HCT116 (cell line): ENCODE measurements at regions not wholly inside any gene's neighbourhood (a gene's known extent, or its start where the extent isn't known, plus 50 kb on each side); places are given as distances from the start of the nearest gene placed in this dataset.

ENCODE experiments used
- ATAC-seq: fragments of 200-7000 bp; cut with Tn5 transposase; 2 replicates; pipeline ENCODE4 v1.9.1; 2020; ENCODE audit warnings: mild to moderate bottlenecking, moderate library complexity
- BruUV-seq: library from RNA; stranded (reverse); fragments of 400-500 nt; replicated peaks from 2 replicates; lab custom pipeline; 2021; lab: Mats Ljungman, UMichigan
- CTCF ChIA-PET: fragments of 300-600 bp; sonication (Branson Sonifier 250); formaldehyde crosslinking; loops from one replicate; lab custom pipeline; 2021; ENCODE audit warnings: antibody characterized with exemption; lab: Charles Lee
- POLR2A ChIA-PET: fragments of 300-600, 350-600 bp; sonication (Branson Sonifier 250); formaldehyde crosslinking; loops from one replicate; lab custom pipeline; 2021; ENCODE audit warnings: antibody characterized with exemption; lab: Charles Lee
- RAD21 ChIA-PET, 2 experiments: fragments of 300-600 bp; sonication (Branson Sonifier 250); formaldehyde crosslinking; loops; one replicate each; lab custom pipeline; 2023; ENCODE audit warnings: low total read pairs in 2 of 2; ENCODE audit not compliant: uncharacterized antibody in 2 of 2, unreplicated experiment in 2 of 2, low non-redundant PET in 1 of 2; lab: Charles Lee
- DNase-seq: peaks from one replicate; pipeline ENCODE4 v3.0.0-alpha.2; 2010; ENCODE audit warnings: low read depth, low spot score
- H2AFZ ChIP-seq: fragments of 200-600 bp; shearing (Covaris generic), sonication (generic); 2 replicates; pipeline ENCODE4 v1.6.1; 2017; ENCODE audit warnings: low read depth, mixed run types, mixed read lengths, antibody characterized with exemption, low read length; ENCODE audit not compliant: poor library complexity, severe bottlenecking
- H3K27ac ChIP-seq: 2 replicates; pipeline ENCODE4 v1.5.1; 2012; ENCODE audit warnings: low read depth, low read length
- H3K27me3 ChIP-seq: fragments of 200-600 bp; sonication (generic); 2 replicates; pipeline ENCODE4 v1.6.1; 2016; ENCODE audit warnings: mixed run types, low read length, mixed read lengths; ENCODE audit not compliant: insufficient read depth
- H3K36me3 ChIP-seq, 2 experiments: fragments of 200-500 bp in 1 of 2; fragments of 200-600 bp in 1 of 2; sonication (Bioruptor generic) in 1 of 2; sonication (generic) in 1 of 2; 2 replicates each; pipeline versions ENCODE4 v1.5.1 to v1.6.1; 2014 to 2016; ENCODE audit warnings: low read length in 2 of 2, inconsistent platforms in 1 of 2, mixed read lengths in 1 of 2, mixed run types in 1 of 2; ENCODE audit not compliant: insufficient read depth in 2 of 2, control insufficient read depth in 1 of 2
- H3K4me1 ChIP-seq, 2 experiments: fragments of 200-600 bp in 1 of 2; sonication (generic) in 1 of 2; 2 replicates each; pipeline versions ENCODE4 v1.5.1 to v1.6.1; 2012 to 2017; ENCODE audit warnings: low read length in 2 of 2, inconsistent platforms in 1 of 2, mild to moderate bottlenecking in 1 of 2, mixed read lengths in 1 of 2, mixed run types in 1 of 2, moderate library complexity in 1 of 2; ENCODE audit not compliant: insufficient read depth in 2 of 2, control insufficient read depth in 1 of 2
- H3K4me2 ChIP-seq: fragments of 200-600 bp; sonication (generic); 2 replicates; pipeline ENCODE4 v1.6.1; 2017; ENCODE audit warnings: mixed run types, low read length, mixed read lengths
- H3K4me3 ChIP-seq, 2 experiments: fragments of 200-600 bp in 1 of 2; sonication (generic) in 1 of 2; replicated peaks in 1 of 2; 2 replicates each; pipeline ENCODE4 v1.5.1; 2011 to 2016; ENCODE audit warnings: low read length in 2 of 2, control low read depth in 1 of 2, low read depth in 1 of 2, mild to moderate bottlenecking in 1 of 2, mixed read lengths in 1 of 2, mixed run types in 1 of 2
- H3K79me2 ChIP-seq: fragments of 200-600 bp; sonication (generic); 2 replicates; pipeline ENCODE4 v1.6.1; 2017; ENCODE audit warnings: mild to moderate bottlenecking, mixed run types, low read length, moderate library complexity, mixed read lengths; ENCODE audit not compliant: insufficient read depth
- H3K9ac ChIP-seq: fragments of 200-600 bp; sonication (generic); 2 replicates; pipeline ENCODE4 v1.6.1; 2016; ENCODE audit warnings: low read length, mixed read lengths
- H3K9me2 ChIP-seq: fragments of 200-600 bp; sonication (generic), shearing (Covaris generic); 2 replicates; pipeline ENCODE4 v1.6.1; 2017; ENCODE audit warnings: mixed run types, mild to moderate bottlenecking, moderate library complexity; ENCODE audit not compliant: insufficient read depth
- H3K9me3 ChIP-seq, 2 experiments: fragments of 200-500 bp in 1 of 2; fragments of 200-600 bp in 1 of 2; sonication (Bioruptor generic) in 1 of 2; sonication (generic) in 1 of 2; 2 replicates each; pipeline ENCODE4 v1.6.1; 2014 to 2017; ENCODE audit warnings: low read length in 2 of 2, mixed read lengths in 2 of 2, inconsistent platforms in 1 of 2, low read depth in 1 of 2, mild to moderate bottlenecking in 1 of 2, mixed run types in 1 of 2, moderate library complexity in 1 of 2; ENCODE audit not compliant: control insufficient read depth in 1 of 2, insufficient read depth in 1 of 2
- H4K20me1 ChIP-seq: fragments of 200-600 bp; sonication (generic), shearing (Covaris generic); 2 replicates; pipeline ENCODE4 v1.6.1; 2017; ENCODE audit warnings: mixed run types, mild to moderate bottlenecking, moderate library complexity; ENCODE audit not compliant: insufficient read depth
- ATF3 ChIP-seq: IDR thresholded peaks from 2 replicates; pipeline ENCODE4 v1.6.1; 2012
- CBX3 ChIP-seq: IDR thresholded peaks from 2 replicates; pipeline ENCODE4 v1.6.1; 2012; ENCODE audit warnings: low read depth
- CEBPB ChIP-seq: IDR thresholded peaks from 2 replicates; pipeline ENCODE4 v1.6.1; 2012; ENCODE audit warnings: low read depth
- CTCF ChIP-seq, 3 experiments: fragments of 200-600 bp in 1 of 3; sonication (generic) in 1 of 3; IDR thresholded peaks in 2 of 3; conservative IDR thresholded peaks in 1 of 3; 2 replicates each; pipeline ENCODE4 v1.5.1; 2012 to 2017; ENCODE audit warnings: low read depth in 2 of 3, low read length in 2 of 3, antibody characterized with exemption in 1 of 3, borderline replicate concordance in 1 of 3, control low read depth in 1 of 3, mild to moderate bottlenecking in 1 of 3, mixed read lengths in 1 of 3, mixed run types in 1 of 3, moderate library complexity in 1 of 3; ENCODE audit not compliant: insufficient read depth in 1 of 3
- EGR1 ChIP-seq: IDR thresholded peaks from 2 replicates; pipeline ENCODE4 v1.6.1; 2012; ENCODE audit warnings: low read depth
- EZH2phosphoT487 ChIP-seq: fragments of 200-600 bp; IDR thresholded peaks from 2 replicates; pipeline ENCODE4 v1.6.1; 2018; ENCODE audit warnings: antibody characterized with exemption, borderline replicate concordance
- FOSL1 ChIP-seq: IDR thresholded peaks from 2 replicates; pipeline ENCODE4 v1.6.1; 2012; ENCODE audit warnings: low read depth
- JUND ChIP-seq: IDR thresholded peaks from 2 replicates; pipeline ENCODE4 v1.6.1; 2012
- POLR2A ChIP-seq: IDR thresholded peaks from 2 replicates; pipeline ENCODE4 v1.7.0; 2011; ENCODE audit warnings: borderline replicate concordance; ENCODE audit not compliant: insufficient read depth, insufficient read length; ENCODE audit errors: extremely low read depth
- POLR2AphosphoS5 ChIP-seq: IDR thresholded peaks from 2 replicates; pipeline ENCODE4 v1.6.1; 2011; ENCODE audit warnings: mild to moderate bottlenecking, low read depth, low read length, moderate library complexity
- REST ChIP-seq: IDR thresholded peaks from 2 replicates; pipeline ENCODE4 v1.6.1; 2012; ENCODE audit warnings: low read depth
- SIN3A ChIP-seq: IDR thresholded peaks from 2 replicates; pipeline ENCODE4 v1.6.1; 2012; ENCODE audit warnings: low read depth
- SP1 ChIP-seq: IDR thresholded peaks from 2 replicates; pipeline ENCODE4 v1.6.1; 2012; ENCODE audit warnings: low read depth
- SRF ChIP-seq: IDR thresholded peaks from 2 replicates; pipeline ENCODE4 v1.6.1; 2012; ENCODE audit warnings: low read depth
- ZFX ChIP-seq: fragments of 450-650 bp; IDR thresholded peaks from 2 replicates; pipeline ENCODE4 v1.6.1; 2017
- ZNF274 ChIP-seq: fragments of 200-500 bp; sonication (Bioruptor generic); IDR thresholded peaks from 2 replicates; pipeline ENCODE4 v1.6.1; 2014; ENCODE audit warnings: mild to moderate bottlenecking, low read depth, low read length, inconsistent platforms
- intact Hi-C: fragments of 100-400 bp; cut with micrococcal nuclease; formaldehyde crosslinking; loops from 2 replicates; pipeline ENCODE4 v1.10.0; 2022

- Histone ChIP-seq H2AFZ (no peak overlapping the region), H3K36me3 (no peaks in the 10 kb centered on the region), H3K27me3 (no peaks in the 10 kb centered on the region), H3K9me3 (no peaks in the 10 kb centered on the region), H3K79me2 (no peaks in the 10 kb centered on the region), H3K4me2 (no peak overlapping the region), H4K20me1 (no peaks in the 10 kb centered on the region), H3K9me2 (no peaks in the 10 kb centered on the region), H3K27ac (no peak overlapping the region), H3K9ac (no peak overlapping the region), H3K4me1 (peaks cover 10 to 50% of the 10 kb centered on the region in 2 experiments), H3K4me3 (no peak overlapping the region)
- intact Hi-C loops: no loop called here
- RAD21 ChIA-PET: no interaction called here
- ATAC-seq: no peak
- no peak for DNase-seq
- CTCF ChIA-PET: no interaction called here
- POLR2A ChIA-PET: no interaction called here
- BruUV-seq: no TSS peak
- TF ChIP-seq SRF (no peak), FOSL1 (no peak), ZFX (no peak), SP1 (no peak), POLR2A (no peak), EZH2phosphoT487 (no peak), JUND (no peak), ZNF274 (no peak), CEBPB (no peak), CTCF (IDR thresholded peaks at IDR 0.05 in 2 of 3, conservative IDR thresholded peaks at IDR 0.05 in 1 of 3; ENCODE audit: borderline replicate concordance in 1 of 3, insufficient read depth in 1 of 3, low read depth in 2 of 3, low read length in 2 of 3) (no peak)
Observed at GRCh38 chr3:126264381-126264780, 84.0 kb upstream of the ALDH1L1 start.

- Histone ChIP-seq H3K9me2 (no peaks in the 10 kb centered on the region), H4K20me1 (no peaks in the 10 kb centered on the region), H3K79me2 (no peaks in the 10 kb centered on the region), H3K27ac (no peak overlapping the region), H3K4me2 (no peak overlapping the region), H3K4me1 (peaks cover 13 to 50% of the 10 kb centered on the region in 2 experiments), H3K9ac (no peak overlapping the region)
- ChIA-PET RAD21 (no interaction called here), POLR2A (no interaction called here)
- intact Hi-C loops: no loop called here
- TF ChIP-seq CBX3: no peak
- TF ChIP-seq REST: no peak
- no peak for TF ChIP-seq SRF
- no peak for TF ChIP-seq SP1
- TF ChIP-seq ATF3: no peak
- TF ChIP-seq EGR1: no peak
- no peak for TF ChIP-seq POLR2AphosphoS5
- no peak for TF ChIP-seq SIN3A
- TF ChIP-seq, all 23 proteins: peak for 0
- DNase-seq: no peak
- BruUV-seq: no TSS peak
- no peak for ATAC-seq
- no peaks in the 10 kb centered on the region for H3K9me3 ChIP-seq
- no peaks in the 10 kb centered on the region for H3K36me3 ChIP-seq
- H3K4me3 ChIP-seq: no peak overlapping the region
- H2AFZ ChIP-seq: no peak overlapping the region
- CTCF ChIA-PET: no interaction called here
- no peaks in the 10 kb centered on the region for H3K27me3 ChIP-seq
Observed at GRCh38 chr3:126263971-126264370, 83.6 kb upstream of the ALDH1L1 start.
